GM18519 (cell line): ENCODE measurements at regions not wholly inside any gene's neighbourhood (a gene's known extent, or its start where the extent isn't known, plus 50 kb on each side); places are given as distances from the start of the nearest gene placed in this dataset.
"Not testable (repeated sequence)": the region's sequence is repeated elsewhere in the genome, so short reads cannot be mapped to it uniquely, and the experiment has no call there.

Source experiments
- ATAC-seq: cut with Tn5 transposase; IDR thresholded peaks from one replicate; pipeline ENCODE4 v1.9.1; 2021; ENCODE audit warnings: mild to moderate bottlenecking, moderate library complexity; ENCODE audit not compliant: unreplicated experiment, low FRiP score

GRCh38 chr6:144561455-144562043 is 276.4 kb downstream of the UTRN start:
- ATAC-seq: no peak

GRCh38 chr6:144564202-144564601 is 279.1 kb downstream of the UTRN start:
- no peak for ATAC-seq

GRCh38 chr6:144566868-144567615 is 281.9 kb downstream of the UTRN start:
- no peak for ATAC-seq

- no peak for ATAC-seq
These were observed 283.1 kb downstream of the UTRN start for GRCh38 chr6:144568241-144568640.

GRCh38 chr6:144572541-144572940 is 287.4 kb downstream of the UTRN start:
- not testable (repeated sequence) for ATAC-seq

- no peak for ATAC-seq
These were observed 289.7 kb downstream of the UTRN start for GRCh38 chr6:144574796-144575195.

GRCh38 chr6:144575327-144575726 is 290.2 kb downstream of the UTRN start:
- no peak for ATAC-seq

GRCh38 chr6:144576871-144577270 is 291.7 kb downstream of the UTRN start:
- no peak for ATAC-seq

- ATAC-seq: no peak
These were observed 293.5 kb downstream of the UTRN start for GRCh38 chr6:144578385-144579350.

GRCh38 chr6:144580039-144580438 is 294.9 kb downstream of the UTRN start:
- ATAC-seq: no peak

GRCh38 chr6:144580771-144581170 is 295.6 kb downstream of the UTRN start:
- ATAC-seq: no peak

GRCh38 chr6:144581812-144582537 is 296.8 kb downstream of the UTRN start:
- ATAC-seq: no peak

GRCh38 chr6:144582939-144583613 is 297.9 kb downstream of the UTRN start:
- ATAC-seq: peak; percentile 94

GRCh38 chr6:144583614-144583954 is 298.4 kb downstream of the UTRN start:
- peak; percentile 2 for ATAC-seq

- no peak for ATAC-seq
These were observed 300.2 kb downstream of the UTRN start for GRCh38 chr6:144585217-144585814.

GRCh38 chr6:144586986-144587385 is 301.9 kb downstream of the UTRN start:
- ATAC-seq: no peak

- peak; percentile 83 for ATAC-seq
These were observed 303.7 kb downstream of the UTRN start for GRCh38 chr6:144588697-144589325.

- ATAC-seq: no peak
These were observed 305.4 kb downstream of the UTRN start for GRCh38 chr6:144590532-144590931.

- ATAC-seq: no peak
These were observed 308.3 kb downstream of the UTRN start for GRCh38 chr6:144593392-144593791.
